CD4-positive, alpha-beta memory T cell (primary cell): ENCODE measurements at regions not wholly inside any gene's neighbourhood (a gene's known extent, or its start where the extent isn't known, plus 50 kb on each side); places are given as distances from the start of the nearest gene placed in this dataset.

ENCODE experiments used
- CTCF ChIA-PET: fragments of 350-600 bp; sonication (Branson Sonifier 250); formaldehyde crosslinking; loops from one replicate; lab custom pipeline; 2021; ENCODE audit warnings: inconsistent platforms; ENCODE audit not compliant: partially characterized antibody; lab: Charles Lee
- POLR2A ChIA-PET: fragments of 350-600 bp; sonication (Branson Sonifier 250); formaldehyde crosslinking; loops from one replicate; lab custom pipeline; 2021; ENCODE audit not compliant: partially characterized antibody; lab: Charles Lee
- DNase-seq, 5 donors: peaks; one replicate each; pipeline versions ENCODE4 v3.0.0 to v3.0.0-alpha.2; 2020 to 2022; ENCODE audit warnings: mixed read lengths in 1 of 5
- H3K27ac ChIP-seq: one replicate; pipeline ENCODE4 v1.7.0; 2013; ENCODE audit warnings: low read depth, low read length
- H3K27me3 ChIP-seq: 2 replicates; pipeline ENCODE4 v1.7.0; 2013; ENCODE audit warnings: mild to moderate bottlenecking, low read length, moderate library complexity; ENCODE audit not compliant: insufficient read depth
- H3K36me3 ChIP-seq: 2 replicates; pipeline ENCODE4 v1.7.0; 2013; ENCODE audit warnings: mild to moderate bottlenecking, low read length, moderate library complexity; ENCODE audit not compliant: insufficient read depth
- H3K4me1 ChIP-seq: 2 replicates; pipeline ENCODE4 v1.7.0; 2013; ENCODE audit warnings: mild to moderate bottlenecking, low read length, moderate library complexity; ENCODE audit not compliant: insufficient read depth
- H3K4me3 ChIP-seq, 2 donors: one replicate each; pipeline ENCODE4 v1.7.0; 2013; ENCODE audit warnings: low read length in 2 of 2, mild to moderate bottlenecking in 1 of 2
- H3K9me3 ChIP-seq, 2 donors: one replicate each; pipeline ENCODE4 v1.7.0; 2013; ENCODE audit warnings: low read length in 2 of 2, control low read depth in 1 of 2; ENCODE audit not compliant: control insufficient read depth in 1 of 2
- H3K27ac Mint-ChIP-seq, 7 donors: one replicate each; pipeline ENCODE4 v1.8.0; 2020 to 2021; ENCODE audit warnings: mixed read lengths in 7 of 7, mild to moderate bottlenecking in 6 of 7, inconsistent platforms in 3 of 7, moderate library complexity in 3 of 7
- H3K27me3 Mint-ChIP-seq, 2 donors: one replicate each; pipeline ENCODE4 v1.8.0; 2020 to 2021; ENCODE audit warnings: mixed read lengths in 2 of 2
- H3K36me3 Mint-ChIP-seq, 2 donors: one replicate each; pipeline ENCODE4 v1.8.0; 2020 to 2021; ENCODE audit warnings: mixed read lengths in 2 of 2, inconsistent platforms in 1 of 2, mild to moderate bottlenecking in 1 of 2
- H3K4me1 Mint-ChIP-seq, 4 donors: one replicate each; pipeline ENCODE4 v1.8.0; 2020 to 2021; ENCODE audit warnings: mixed read lengths in 4 of 4, mild to moderate bottlenecking in 1 of 4
- H3K4me3 Mint-ChIP-seq, 8 donors: one replicate each; pipeline ENCODE4 v1.8.0; 2020 to 2021; ENCODE audit warnings: mixed read lengths in 8 of 8, mild to moderate bottlenecking in 7 of 8, moderate library complexity in 6 of 8, inconsistent platforms in 3 of 8
- H3K9me3 Mint-ChIP-seq, 8 donors: one replicate each; pipeline ENCODE4 v1.8.0; 2020 to 2021; ENCODE audit warnings: mixed read lengths in 8 of 8, mild to moderate bottlenecking in 5 of 8, inconsistent platforms in 3 of 8, moderate library complexity in 1 of 8
- intact Hi-C: fragments of 100-400 bp; cut with micrococcal nuclease; formaldehyde crosslinking; loops from one replicate; pipeline ENCODE4 v1.15.1; 2023

GRCh38 chr9:107735821-107736220, 246.3 kb upstream of the KLF4 start:
- no peaks in the 10 kb centered on the region for H3K4me1 ChIP-seq
- Mint-ChIP-seq H3K9me3 (peaks cover 0 to 2% (median 0%) of the 10 kb centered on the region in 8 donors), H3K36me3 (no peaks in the 10 kb centered on the region), H3K27ac (no peak overlapping the region), H3K4me3 (no peak overlapping the region), H3K27me3 (peaks cover 0 to 1% of the 10 kb centered on the region in 2 donors), H3K4me1 (no peaks in the 10 kb centered on the region)
- no peaks in the 10 kb centered on the region for H3K36me3 ChIP-seq
- no peaks in the 10 kb centered on the region for H3K9me3 ChIP-seq
- intact Hi-C loops: no loop called here
- H3K4me3 ChIP-seq: no peak overlapping the region
- no peak for DNase-seq
- ChIA-PET CTCF (interaction anchor here (1.2 kb wide), 1 partner anchor 14 kb away, joined by 3 read pairs; no protein-coding TSS in a partner anchor), POLR2A (no interaction called here)
- no peak overlapping the region for H3K27ac ChIP-seq
- H3K27me3 ChIP-seq: no peaks in the 10 kb centered on the region

DNA sequence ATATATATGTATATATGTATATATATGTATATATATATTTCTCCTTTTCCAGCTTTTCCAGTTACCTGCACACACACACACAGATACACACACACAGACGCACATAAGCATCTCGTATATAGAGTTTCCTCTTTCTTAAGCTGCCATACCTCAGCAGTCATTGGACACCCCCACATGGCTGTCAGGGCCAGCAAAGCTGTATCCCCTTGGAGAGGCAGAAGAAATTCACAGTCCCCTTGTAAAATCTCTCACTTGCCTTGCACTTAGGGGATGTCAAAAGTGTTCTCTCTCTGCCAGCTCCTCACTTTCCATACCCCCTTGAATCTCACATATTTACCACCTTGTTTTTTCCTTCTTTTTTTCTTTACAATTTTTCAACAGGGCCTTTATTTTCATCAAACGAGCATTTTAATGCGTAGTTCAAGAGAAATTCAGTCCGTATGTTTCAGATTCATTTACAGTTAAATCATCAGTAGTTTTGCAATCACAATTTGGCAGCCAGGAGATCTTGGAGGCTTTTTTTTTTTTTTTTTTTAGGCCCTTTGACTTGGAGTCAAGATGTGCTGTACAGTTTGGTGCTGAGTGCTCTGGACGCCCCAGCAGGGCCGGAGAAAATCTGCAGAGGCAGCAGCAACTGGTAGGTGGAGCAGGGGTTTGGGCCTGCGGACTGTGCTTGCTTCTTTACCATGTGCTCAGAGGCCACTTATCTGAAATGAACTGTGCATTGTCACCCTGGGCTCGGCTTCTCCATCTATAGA, 244.9 kb upstream of the KLF4 start:
- H3K9me3 Mint-ChIP-seq: peaks cover 0 to 2% (median 0%) of the 10 kb centered on the region in 8 donors
- intact Hi-C loops: no loop called here
- no peaks in the 10 kb centered on the region for H3K36me3 ChIP-seq
- H3K4me1 ChIP-seq: no peaks in the 10 kb centered on the region
- peaks cover 0 to 1% of the 10 kb centered on the region in 2 donors for H3K27me3 Mint-ChIP-seq
- H3K4me3 ChIP-seq: no peak overlapping the region
- no peaks in the 10 kb centered on the region for H3K27me3 ChIP-seq
- no peaks in the 10 kb centered on the region for H3K4me1 Mint-ChIP-seq
- DNase-seq: no peak
- no peaks in the 10 kb centered on the region for H3K9me3 ChIP-seq
- ChIA-PET POLR2A (no interaction called here), CTCF (no interaction called here)
- no peaks in the 10 kb centered on the region for H3K36me3 Mint-ChIP-seq
- no peak overlapping the region for H3K27ac ChIP-seq
- no peak overlapping the region for H3K4me3 Mint-ChIP-seq
- H3K27ac Mint-ChIP-seq: no peak overlapping the region

- no peak overlapping the region for H3K27ac Mint-ChIP-seq
Observed at GRCh38 chr9:107733523-107733894, 243.9 kb upstream of the KLF4 start.

DNA sequence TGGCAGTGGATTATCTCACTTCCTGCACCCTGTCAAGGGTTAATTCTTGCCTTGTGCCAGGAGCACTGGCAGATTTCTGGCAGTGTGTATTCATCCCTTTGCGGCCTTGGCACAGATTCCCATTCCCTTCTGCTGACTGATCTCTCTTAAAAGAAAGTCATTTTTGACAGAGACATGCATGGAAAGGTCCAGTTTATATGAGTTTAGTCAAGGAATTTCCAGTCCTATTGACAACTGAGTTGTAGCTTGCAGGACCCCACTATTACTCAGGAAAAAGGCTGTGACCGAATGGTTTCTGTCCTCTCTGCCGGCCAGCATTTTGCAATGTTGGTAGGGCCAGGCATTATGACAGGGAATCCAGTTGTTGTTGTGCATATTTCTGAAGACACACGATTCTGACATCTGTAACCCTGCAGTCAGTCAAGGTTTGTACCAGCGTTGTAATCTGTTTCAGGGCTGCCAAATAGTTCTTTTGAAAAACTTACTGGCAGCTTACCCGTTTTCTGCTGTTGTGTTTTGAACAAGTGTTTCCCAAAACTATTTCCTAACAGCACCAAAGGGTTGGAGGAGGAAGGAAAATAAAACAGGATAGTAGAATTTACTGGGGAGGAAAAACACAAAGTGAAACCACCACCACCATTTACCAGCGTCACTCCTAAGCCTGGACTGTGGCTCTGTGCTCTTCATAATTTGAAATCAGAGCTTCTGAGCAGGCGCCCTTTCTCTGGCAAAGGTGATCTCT, 243.4 kb upstream of the KLF4 start:
- Histone ChIP-seq H3K27ac (no peak overlapping the region), H3K36me3 (no peaks in the 10 kb centered on the region), H3K4me3 (no peak overlapping the region), H3K27me3 (no peaks in the 10 kb centered on the region), H3K4me1 (no peaks in the 10 kb centered on the region), H3K9me3 (no peaks in the 10 kb centered on the region)
- Mint-ChIP-seq H3K4me3 (no peak overlapping the region), H3K36me3 (no peaks in the 10 kb centered on the region), H3K9me3 (peaks cover 0 to 3% (median 0%) of the 10 kb centered on the region in 8 donors), H3K27ac (no peak overlapping the region), H3K4me1 (no peaks in the 10 kb centered on the region), H3K27me3 (peaks cover 0 to 1% of the 10 kb centered on the region in 2 donors)
- POLR2A ChIA-PET: no interaction called here
- CTCF ChIA-PET: no interaction called here
- no peak for DNase-seq
- intact Hi-C loops: no loop called here

More at GRCh38 chr9:107733523-107733894, 243.9 kb upstream of the KLF4 start:
- Mint-ChIP-seq H3K27me3 (peaks cover 0 to 1% of the 10 kb centered on the region in 2 donors), H3K4me1 (no peaks in the 10 kb centered on the region), H3K4me3 (no peak overlapping the region), H3K36me3 (no peaks in the 10 kb centered on the region), H3K9me3 (peaks cover 0 to 3% (median 0%) of the 10 kb centered on the region in 8 donors)
- Histone ChIP-seq H3K27ac (no peak overlapping the region), H3K4me1 (no peaks in the 10 kb centered on the region), H3K36me3 (no peaks in the 10 kb centered on the region), H3K9me3 (no peaks in the 10 kb centered on the region), H3K4me3 (no peak overlapping the region), H3K27me3 (no peaks in the 10 kb centered on the region)
- ChIA-PET POLR2A (no interaction called here), CTCF (no interaction called here)
- intact Hi-C loops: no loop called here
- no peak for DNase-seq

DNA sequence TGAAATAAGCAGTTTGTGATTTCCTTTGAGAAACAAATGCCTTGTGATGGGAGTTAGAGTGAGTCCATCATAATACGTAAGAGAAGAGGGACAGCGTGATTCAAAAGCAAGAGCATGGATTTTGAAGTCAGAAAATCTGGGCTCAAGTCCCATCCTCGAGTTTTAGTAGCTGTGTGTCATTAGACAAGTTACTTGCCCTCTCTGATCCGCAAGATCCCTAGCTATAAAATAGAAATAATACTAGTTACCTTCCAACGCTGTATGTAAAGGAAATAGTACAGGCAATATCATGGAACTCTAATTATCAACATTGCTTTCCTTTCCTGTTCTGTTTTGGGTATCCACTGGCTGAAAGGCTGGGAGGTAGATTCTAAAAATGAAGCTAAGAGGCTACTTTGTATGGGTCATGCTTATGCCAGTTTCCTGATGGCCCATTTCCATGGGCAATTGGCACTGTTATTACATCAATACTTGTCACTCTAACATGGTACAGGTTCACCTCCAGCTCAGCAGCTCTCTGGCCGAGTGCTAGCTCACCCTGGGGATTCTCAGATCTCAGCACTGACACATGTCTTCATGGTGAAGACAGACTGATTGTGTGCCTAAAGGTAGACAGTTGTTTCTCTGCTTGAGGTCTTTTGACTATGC, 241.7 kb upstream of the KLF4 start:
- no peaks in the 10 kb centered on the region for H3K4me1 ChIP-seq
- Mint-ChIP-seq H3K9me3 (peaks cover 0 to 6% (median 0%) of the 10 kb centered on the region in 8 donors), H3K4me3 (no peak overlapping the region), H3K27ac (no peak overlapping the region), H3K27me3 (no peaks in the 10 kb centered on the region), H3K4me1 (no peaks in the 10 kb centered on the region), H3K36me3 (no peaks in the 10 kb centered on the region)
- POLR2A ChIA-PET: no interaction called here
- H3K9me3 ChIP-seq: no peaks in the 10 kb centered on the region
- H3K36me3 ChIP-seq: no peaks in the 10 kb centered on the region
- no peak overlapping the region for H3K27ac ChIP-seq
- intact Hi-C loops: no loop called here
- no peak for DNase-seq
- CTCF ChIA-PET: no interaction called here
- H3K27me3 ChIP-seq: no peaks in the 10 kb centered on the region
- no peak overlapping the region for H3K4me3 ChIP-seq

DNA sequence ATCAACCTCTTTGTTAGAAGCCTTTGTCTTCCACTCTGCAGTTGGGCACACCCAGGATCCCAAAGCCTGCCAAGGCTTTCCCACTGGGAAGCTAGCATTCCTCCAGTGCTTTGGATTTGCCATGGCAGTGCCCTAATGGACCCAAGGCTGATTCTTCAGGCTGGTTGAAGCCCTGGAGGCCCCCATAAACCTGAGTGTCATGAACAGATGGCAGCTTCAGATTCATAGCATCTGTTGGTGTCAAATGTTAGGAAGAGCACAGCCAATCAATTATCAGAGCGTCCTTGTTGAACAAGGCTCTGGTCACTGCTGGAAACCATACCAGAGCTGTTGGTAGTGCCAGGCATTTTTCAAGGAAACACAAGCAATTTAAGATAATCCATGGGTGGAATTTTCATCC, 241.1 kb upstream of the KLF4 start:
- Histone ChIP-seq H3K27ac (no peak overlapping the region), H3K4me1 (no peaks in the 10 kb centered on the region), H3K9me3 (no peaks in the 10 kb centered on the region), H3K36me3 (no peaks in the 10 kb centered on the region), H3K4me3 (no peak overlapping the region), H3K27me3 (no peaks in the 10 kb centered on the region)
- ChIA-PET CTCF (no interaction called here), POLR2A (no interaction called here)
- DNase-seq: no peak
- intact Hi-C loops: no loop called here
- H3K4me3 Mint-ChIP-seq: no peak overlapping the region
- H3K36me3 Mint-ChIP-seq: no peaks in the 10 kb centered on the region
- H3K9me3 Mint-ChIP-seq: peaks cover 0 to 6% (median 0%) of the 10 kb centered on the region in 8 donors
- no peaks in the 10 kb centered on the region for H3K4me1 Mint-ChIP-seq
- H3K27me3 Mint-ChIP-seq: no peaks in the 10 kb centered on the region
- no peak overlapping the region for H3K27ac Mint-ChIP-seq

- Mint-ChIP-seq H3K27me3 (no peaks in the 10 kb centered on the region), H3K27ac (no peak overlapping the region), H3K9me3 (peaks cover 0 to 7% (median 2%) of the 10 kb centered on the region in 8 donors), H3K4me1 (no peaks in the 10 kb centered on the region), H3K4me3 (no peak overlapping the region), H3K36me3 (no peaks in the 10 kb centered on the region)
- Histone ChIP-seq H3K4me1 (no peaks in the 10 kb centered on the region), H3K9me3 (no peaks in the 10 kb centered on the region), H3K27me3 (no peaks in the 10 kb centered on the region), H3K36me3 (no peaks in the 10 kb centered on the region), H3K4me3 (no peak overlapping the region), H3K27ac (no peak overlapping the region)
- intact Hi-C loops: no loop called here
- ChIA-PET POLR2A (no interaction called here), CTCF (no interaction called here)
- DNase-seq: no peak
Observed at GRCh38 chr9:107727086-107727780, 237.7 kb upstream of the KLF4 start.
